GM13977 (cell line): ENCODE measurements at regions not wholly inside any gene's neighbourhood (a gene's known extent, or its start where the extent isn't known, plus 50 kb on each side); places are given as distances from the start of the nearest gene placed in this dataset.

Experiments
- DNase-seq: peaks from one replicate; pipeline ENCODE4 v3.0.0; 2012; ENCODE audit warnings: low spot score
- in situ Hi-C: fragments of 300-500 bp; cut with MboI; formaldehyde crosslinking; loops from one replicate; pipeline ENCODE4 v1.12.0; 2022; ENCODE audit warnings: low sequenced_read_pairs, low pct_unique_long_range_greater_than_20kb, mixed read lengths, inconsistent platforms; ENCODE audit not compliant: unreplicated experiment
- TF ChIP-seq, protein P1 (sequence below): IDR thresholded peaks from 2 replicates; pipeline ENCODE4 v1.5.1; 2012; ENCODE audit warnings: mild to moderate bottlenecking, control low read depth; ENCODE audit not compliant: insufficient read depth; ENCODE audit errors: extremely low read depth, missing control alignments

DNA sequence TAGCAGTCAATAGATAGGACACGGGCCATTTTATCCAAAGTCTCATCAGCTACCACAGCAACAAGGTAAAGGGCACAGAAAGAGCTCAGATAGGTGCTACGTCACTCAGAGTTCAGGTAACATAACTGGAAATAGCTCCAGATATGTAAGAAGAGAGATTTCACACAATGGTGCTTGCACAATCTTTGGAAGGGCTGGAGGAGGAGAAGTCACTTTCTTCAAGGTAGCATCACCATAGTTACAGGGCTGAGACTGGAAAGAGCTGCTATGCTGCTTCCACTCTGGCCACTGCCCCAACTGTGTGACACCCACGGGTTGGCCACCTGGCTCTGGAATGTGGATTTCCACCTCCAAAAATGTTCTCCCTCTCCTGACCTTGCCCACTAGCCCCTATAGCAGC lies 448.8 kb upstream of the THBS1 start:
- no peak for DNase-seq
- in situ Hi-C loops = no loop called here
- TF ChIP-seq, protein P1, sequence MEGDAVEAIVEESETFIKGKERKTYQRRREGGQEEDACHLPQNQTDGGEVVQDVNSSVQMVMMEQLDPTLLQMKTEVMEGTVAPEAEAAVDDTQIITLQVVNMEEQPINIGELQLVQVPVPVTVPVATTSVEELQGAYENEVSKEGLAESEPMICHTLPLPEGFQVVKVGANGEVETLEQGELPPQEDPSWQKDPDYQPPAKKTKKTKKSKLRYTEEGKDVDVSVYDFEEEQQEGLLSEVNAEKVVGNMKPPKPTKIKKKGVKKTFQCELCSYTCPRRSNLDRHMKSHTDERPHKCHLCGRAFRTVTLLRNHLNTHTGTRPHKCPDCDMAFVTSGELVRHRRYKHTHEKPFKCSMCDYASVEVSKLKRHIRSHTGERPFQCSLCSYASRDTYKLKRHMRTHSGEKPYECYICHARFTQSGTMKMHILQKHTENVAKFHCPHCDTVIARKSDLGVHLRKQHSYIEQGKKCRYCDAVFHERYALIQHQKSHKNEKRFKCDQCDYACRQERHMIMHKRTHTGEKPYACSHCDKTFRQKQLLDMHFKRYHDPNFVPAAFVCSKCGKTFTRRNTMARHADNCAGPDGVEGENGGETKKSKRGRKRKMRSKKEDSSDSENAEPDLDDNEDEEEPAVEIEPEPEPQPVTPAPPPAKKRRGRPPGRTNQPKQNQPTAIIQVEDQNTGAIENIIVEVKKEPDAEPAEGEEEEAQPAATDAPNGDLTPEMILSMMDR = no peak

GRCh38 chr15:39132954-39133600 lies 447.8 kb upstream of the THBS1 start:
- TF ChIP-seq, protein P1 = no peak
- in situ Hi-C loops = no loop called here
- DNase-seq = no peak

DNA sequence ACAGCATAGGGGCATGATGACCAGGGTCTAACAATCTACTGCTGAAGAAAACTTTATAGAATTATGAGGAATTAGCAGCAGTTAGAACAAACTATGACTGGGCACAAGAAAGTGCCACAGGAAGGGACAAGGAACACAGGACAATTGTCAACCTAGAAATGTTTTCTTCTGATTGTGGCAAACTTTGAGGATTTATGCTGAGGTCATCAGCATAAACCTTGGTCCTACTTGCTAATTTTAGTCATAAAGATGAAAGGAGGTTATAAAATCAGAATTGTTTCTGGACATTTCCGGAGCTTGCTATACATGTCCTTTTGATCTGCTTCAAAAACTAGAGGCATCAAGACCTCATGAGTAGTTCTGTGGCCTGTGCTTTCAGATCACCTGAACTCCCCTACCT lies 446.6 kb upstream of the THBS1 start:
- in situ Hi-C loops = no loop called here
- TF ChIP-seq, protein P1 = no peak
- no peak for DNase-seq

GRCh38 chr15:39135989-39136388 lies 444.9 kb upstream of the THBS1 start:
- in situ Hi-C loops = no loop called here
- TF ChIP-seq, protein P1 = no peak
- DNase-seq = no peak

GRCh38 chr15:39139431-39140059 lies 441.3 kb upstream of the THBS1 start:
- TF ChIP-seq, protein P1 = no peak
- in situ Hi-C loops = no loop called here
- DNase-seq = no peak

- in situ Hi-C loops = no loop called here
- DNase-seq = no peak
- TF ChIP-seq, protein P1 = no peak
Observed at GRCh38 chr15:39140060-39140604, 440.7 kb upstream of the THBS1 start.
